WERI-Rb-1 (cell line): ENCODE measurements at regions not wholly inside any gene's neighbourhood (a gene's known extent, or its start where the extent isn't known, plus 50 kb on each side); places are given as distances from the start of the nearest gene placed in this dataset.

ENCODE experiments used
- DNase-seq: peaks from one replicate; pipeline ENCODE4 v3.0.0-alpha.2; 2020
- H3K27ac ChIP-seq: fragments of 250-450 bp; sonication (Bioruptor Pico); 2 replicates; pipeline ENCODE4 v1.5.1; 2020; ENCODE audit warnings: mild to moderate bottlenecking, moderate library complexity
- H3K27me3 ChIP-seq: fragments of 250-450 bp; sonication (Bioruptor Pico); 2 replicates; pipeline ENCODE4 v1.5.1; 2021; ENCODE audit warnings: mild to moderate bottlenecking, low read depth, moderate library complexity; ENCODE audit not compliant: insufficient read depth, severe bottlenecking
- H3K36me3 ChIP-seq: fragments of 250-450 bp; sonication (Bioruptor Pico); 2 replicates; pipeline ENCODE4 v1.5.1; 2020; ENCODE audit warnings: mild to moderate bottlenecking, moderate library complexity
- H3K4me3 ChIP-seq: 2 replicates; pipeline ENCODE4 v1.5.1; 2011; ENCODE audit warnings: low read depth, mild to moderate bottlenecking, control low read depth, low read length
- H3K9me3 ChIP-seq: fragments of 250-450 bp; sonication (Bioruptor Pico); 2 replicates; pipeline ENCODE4 v1.5.1; 2021; ENCODE audit warnings: mild to moderate bottlenecking, moderate library complexity; ENCODE audit not compliant: severe bottlenecking
- TF ChIP-seq, protein P1 (sequence below): IDR thresholded peaks from 2 replicates; pipeline ENCODE4 v1.5.1; 2011; ENCODE audit warnings: low read depth, mild to moderate bottlenecking, control low read depth, inconsistent platforms, low read length

DNA sequence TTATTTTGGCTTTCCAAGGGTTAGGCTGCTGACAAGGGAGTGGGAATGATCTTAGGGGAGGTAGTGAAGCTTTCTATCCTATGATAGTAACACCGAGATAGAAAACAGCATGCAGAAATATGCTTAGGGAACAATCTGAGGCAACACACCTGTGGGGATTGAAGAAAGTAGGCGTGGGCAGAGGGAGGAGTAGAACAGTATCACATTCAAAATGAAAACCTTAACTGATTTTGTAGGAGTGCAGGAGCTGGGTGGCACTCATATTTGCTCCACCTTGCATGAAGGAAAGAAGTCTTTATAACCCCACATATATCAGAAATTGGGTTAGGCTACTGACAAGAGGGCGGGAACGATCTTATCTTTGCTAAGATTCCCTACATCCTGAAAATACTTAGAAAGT is 762.2 kb upstream of the CNTNAP5 start:
- H3K27ac ChIP-seq = no peak overlapping the region
- no peaks in the 10 kb centered on the region for H3K9me3 ChIP-seq
- no peak for DNase-seq
- no peaks in the 10 kb centered on the region for H3K36me3 ChIP-seq
- no peak overlapping the region for H3K4me3 ChIP-seq
- TF ChIP-seq, protein P1, sequence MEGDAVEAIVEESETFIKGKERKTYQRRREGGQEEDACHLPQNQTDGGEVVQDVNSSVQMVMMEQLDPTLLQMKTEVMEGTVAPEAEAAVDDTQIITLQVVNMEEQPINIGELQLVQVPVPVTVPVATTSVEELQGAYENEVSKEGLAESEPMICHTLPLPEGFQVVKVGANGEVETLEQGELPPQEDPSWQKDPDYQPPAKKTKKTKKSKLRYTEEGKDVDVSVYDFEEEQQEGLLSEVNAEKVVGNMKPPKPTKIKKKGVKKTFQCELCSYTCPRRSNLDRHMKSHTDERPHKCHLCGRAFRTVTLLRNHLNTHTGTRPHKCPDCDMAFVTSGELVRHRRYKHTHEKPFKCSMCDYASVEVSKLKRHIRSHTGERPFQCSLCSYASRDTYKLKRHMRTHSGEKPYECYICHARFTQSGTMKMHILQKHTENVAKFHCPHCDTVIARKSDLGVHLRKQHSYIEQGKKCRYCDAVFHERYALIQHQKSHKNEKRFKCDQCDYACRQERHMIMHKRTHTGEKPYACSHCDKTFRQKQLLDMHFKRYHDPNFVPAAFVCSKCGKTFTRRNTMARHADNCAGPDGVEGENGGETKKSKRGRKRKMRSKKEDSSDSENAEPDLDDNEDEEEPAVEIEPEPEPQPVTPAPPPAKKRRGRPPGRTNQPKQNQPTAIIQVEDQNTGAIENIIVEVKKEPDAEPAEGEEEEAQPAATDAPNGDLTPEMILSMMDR = no peak
- peaks cover 2% of the 10 kb centered on the region for H3K27me3 ChIP-seq

DNA sequence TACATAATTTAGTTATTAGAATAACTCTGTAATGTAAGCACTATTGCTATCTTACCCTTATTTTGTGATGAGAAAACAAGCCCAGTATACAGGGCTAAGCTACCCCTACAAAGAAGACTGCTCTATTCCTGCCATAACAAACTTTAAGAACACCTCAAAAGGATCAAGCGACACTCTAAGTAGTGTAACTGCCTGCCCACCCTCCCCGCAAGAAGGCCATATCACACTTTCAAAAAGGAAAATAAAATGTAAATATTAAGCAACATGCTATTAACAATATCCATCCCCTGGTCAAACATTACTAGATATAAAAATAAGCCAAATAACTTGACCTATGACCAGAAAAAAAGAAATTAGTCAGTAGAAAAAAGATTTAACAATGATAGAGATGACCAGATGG is 741.7 kb upstream of the CNTNAP5 start:
- Histone ChIP-seq H3K27me3 (no peaks in the 10 kb centered on the region), H3K9me3 (no peaks in the 10 kb centered on the region), H3K27ac (no peak overlapping the region), H3K36me3 (no peaks in the 10 kb centered on the region), H3K4me3 (no peak overlapping the region)
- no peak for DNase-seq
- TF ChIP-seq, protein P1 = no peak

DNA sequence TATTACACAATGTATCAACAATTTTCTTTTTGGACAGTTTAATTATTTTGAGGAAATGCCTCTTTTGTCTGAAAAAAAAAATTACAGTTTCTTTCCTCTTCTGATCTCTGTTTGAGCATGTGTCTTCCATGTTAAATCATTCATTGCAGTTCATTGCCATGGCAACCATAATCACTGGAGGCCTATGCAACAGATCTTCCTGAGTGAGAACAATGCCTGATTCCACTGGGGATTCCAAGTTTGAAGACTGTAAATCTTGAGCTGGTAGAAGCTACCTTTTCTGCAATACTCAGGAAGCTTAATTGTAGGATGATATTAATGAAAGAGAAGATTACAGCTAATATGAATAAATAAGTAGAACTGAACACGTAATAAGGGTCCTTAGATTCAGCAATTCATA is 721.4 kb upstream of the CNTNAP5 start:
- Histone ChIP-seq H3K36me3 (no peaks in the 10 kb centered on the region), H3K27me3 (no peaks in the 10 kb centered on the region), H3K27ac (no peak overlapping the region), H3K9me3 (no peaks in the 10 kb centered on the region), H3K4me3 (no peak overlapping the region)
- TF ChIP-seq, protein P1 = no peak
- DNase-seq = no peak
